HG03280 (cell line): ENCODE measurements at regions not wholly inside any gene's neighbourhood (a gene's known extent, or its start where the extent isn't known, plus 50 kb on each side); places are given as distances from the start of the nearest gene placed in this dataset.
"Not testable (repeated sequence)": the region's sequence is repeated elsewhere in the genome, so short reads cannot be mapped to it uniquely, and the experiment has no call there.

Experiments
- ATAC-seq: cut with Tn5 transposase; IDR thresholded peaks from one replicate; pipeline ENCODE4 v1.9.1; 2021; ENCODE audit warnings: mild to moderate bottlenecking, moderate library complexity; ENCODE audit not compliant: unreplicated experiment

GRCh38 chr15:35693286-35693685 lies 147.3 kb upstream of the DPH6 start:
- ATAC-seq: no peak

GRCh38 chr15:35693886-35694285 lies 147.9 kb upstream of the DPH6 start:
- ATAC-seq: no peak

GRCh38 chr15:35695003-35695402 lies 149.0 kb upstream of the DPH6 start:
- no peak for ATAC-seq

- ATAC-seq: no peak
These were observed 150.8 kb upstream of the DPH6 start for GRCh38 chr15:35696767-35697231.

GRCh38 chr15:35697549-35698299 lies 151.8 kb upstream of the DPH6 start:
- no peak for ATAC-seq

- no peak for ATAC-seq
These were observed 152.4 kb upstream of the DPH6 start for GRCh38 chr15:35698331-35698730.

- no peak for ATAC-seq
These were observed 153.1 kb upstream of the DPH6 start for GRCh38 chr15:35698966-35699575.

- ATAC-seq: not testable (repeated sequence)
These were observed 154.2 kb upstream of the DPH6 start for GRCh38 chr15:35700091-35700593.

GRCh38 chr15:35701402-35702046 lies 155.6 kb upstream of the DPH6 start:
- no peak for ATAC-seq

GRCh38 chr15:35702946-35703495 lies 157.1 kb upstream of the DPH6 start:
- ATAC-seq: no peak

GRCh38 chr15:35705030-35705883 lies 159.3 kb upstream of the DPH6 start:
- no peak for ATAC-seq

- ATAC-seq: no peak
These were observed 160.1 kb upstream of the DPH6 start for GRCh38 chr15:35705884-35706585.

- no peak for ATAC-seq
These were observed 167.0 kb upstream of the DPH6 start for GRCh38 chr15:35712956-35713355.

GRCh38 chr15:35713733-35714132 lies 167.8 kb upstream of the DPH6 start:
- ATAC-seq: no peak

- no peak for ATAC-seq
These were observed 171.8 kb upstream of the DPH6 start for GRCh38 chr15:35717721-35718120.

- no peak for ATAC-seq
These were observed 174.1 kb upstream of the DPH6 start for GRCh38 chr15:35720019-35720418.

GRCh38 chr15:35720984-35721383 lies 175.0 kb upstream of the DPH6 start:
- ATAC-seq: no peak

- ATAC-seq: no peak
These were observed 175.8 kb upstream of the DPH6 start for GRCh38 chr15:35721751-35722150.

- ATAC-seq: no peak
These were observed 176.5 kb upstream of the DPH6 start for GRCh38 chr15:35722501-35722900.
